ENCODE measurements at regions not wholly inside any gene's neighbourhood (a gene's known extent, or its start where the extent isn't known, plus 50 kb on each side); places are given as distances from the start of the nearest gene placed in this dataset.

DNA sequence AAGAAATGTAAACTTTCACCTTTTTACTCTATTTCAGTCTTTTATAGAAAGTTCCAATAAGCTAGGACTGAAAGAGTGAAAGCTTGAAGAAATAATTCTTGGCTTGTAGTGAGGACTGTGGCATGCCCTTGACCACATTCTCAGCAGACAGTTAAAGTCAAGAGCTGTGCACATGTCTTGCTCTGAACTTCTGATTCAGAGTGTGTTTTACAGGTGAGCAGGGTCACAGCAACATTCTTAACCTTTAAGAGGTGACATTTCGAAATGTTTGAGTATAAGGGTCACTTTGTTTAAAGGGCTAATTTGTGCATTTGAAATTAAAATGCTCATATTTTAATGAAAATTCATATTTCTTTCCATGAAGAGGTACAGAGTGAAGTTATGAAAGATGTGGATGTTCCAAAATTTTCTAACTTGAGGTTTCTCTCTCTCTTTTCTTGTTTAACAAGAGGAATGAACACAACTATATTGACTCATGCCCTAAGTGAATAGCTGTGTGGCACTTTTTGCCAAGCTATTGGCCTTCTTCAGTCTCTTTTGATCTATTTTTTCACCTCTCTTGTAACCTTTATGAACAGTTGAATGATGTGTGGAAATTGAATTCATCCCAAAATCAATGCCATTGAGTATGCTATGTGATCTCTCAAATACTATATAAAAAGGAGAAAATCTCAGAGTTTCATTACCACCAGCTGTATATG is 918.1 kb downstream of the ADGRL2 start:
- Mint-ChIP-seq H3K36me3 (ENCODE audit: low read depth) (no peaks in the 10 kb centered on the region), H3K27ac (no peak overlapping the region), H3K4me1 (ENCODE audit: low read depth) (no peaks in the 10 kb centered on the region), H3K9me3 (peaks cover 3% of the 10 kb centered on the region), H3K4me3 (no peak overlapping the region), H3K27me3 (ENCODE audit: low read depth) (no peaks in the 10 kb centered on the region)

DNA sequence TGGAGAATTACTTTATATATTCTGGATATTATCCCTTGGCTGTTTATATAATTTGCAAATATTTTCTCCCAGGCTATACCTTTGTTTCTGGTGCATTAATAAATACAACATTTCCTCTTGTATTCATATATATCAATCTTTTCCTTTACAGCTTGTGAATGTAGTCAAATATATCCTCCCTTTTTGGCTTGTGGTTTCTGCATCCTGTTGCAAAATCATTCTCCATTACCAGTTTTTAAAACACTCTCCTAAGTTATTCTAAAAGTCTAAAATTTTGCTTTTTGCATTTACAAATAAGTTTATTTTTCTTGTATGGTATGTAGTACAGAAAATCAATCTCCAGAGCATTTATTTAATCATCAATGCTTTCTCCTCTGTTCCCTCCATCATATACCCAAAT is 909.4 kb downstream of the ADGRL2 start:
- Mint-ChIP-seq H3K27me3 (ENCODE audit: low read depth) (no peaks in the 10 kb centered on the region), H3K36me3 (ENCODE audit: low read depth) (no peaks in the 10 kb centered on the region), H3K27ac (no peak overlapping the region), H3K4me1 (ENCODE audit: low read depth) (no peaks in the 10 kb centered on the region), H3K4me3 (no peak overlapping the region), H3K9me3 (peaks cover under 1% of the 10 kb centered on the region)

DNA sequence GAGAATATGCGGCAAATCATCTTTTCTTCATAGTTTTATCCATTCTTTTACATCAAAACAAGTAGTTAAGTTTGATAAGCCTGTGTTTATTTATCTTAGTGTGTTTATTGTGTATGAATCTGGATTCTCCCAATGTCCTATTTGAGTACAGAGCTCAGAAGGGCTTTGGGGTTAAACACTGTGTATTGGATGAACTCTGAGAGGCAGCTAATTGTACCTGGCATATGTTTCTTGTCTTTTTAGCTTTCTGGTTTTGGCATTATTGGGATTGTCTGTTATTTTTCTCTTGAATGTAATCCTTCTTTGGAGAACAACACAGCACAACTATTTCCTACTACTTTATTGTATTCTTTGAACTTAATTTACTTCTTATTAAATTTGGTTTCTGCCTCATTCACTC is 906.9 kb downstream of the ADGRL2 start:
- Mint-ChIP-seq H3K9me3 (no peaks in the 10 kb centered on the region), H3K27me3 (ENCODE audit: low read depth) (no peaks in the 10 kb centered on the region), H3K36me3 (ENCODE audit: low read depth) (no peaks in the 10 kb centered on the region), H3K27ac (no peak overlapping the region), H3K4me3 (no peak overlapping the region), H3K4me1 (ENCODE audit: low read depth) (no peaks in the 10 kb centered on the region)

DNA sequence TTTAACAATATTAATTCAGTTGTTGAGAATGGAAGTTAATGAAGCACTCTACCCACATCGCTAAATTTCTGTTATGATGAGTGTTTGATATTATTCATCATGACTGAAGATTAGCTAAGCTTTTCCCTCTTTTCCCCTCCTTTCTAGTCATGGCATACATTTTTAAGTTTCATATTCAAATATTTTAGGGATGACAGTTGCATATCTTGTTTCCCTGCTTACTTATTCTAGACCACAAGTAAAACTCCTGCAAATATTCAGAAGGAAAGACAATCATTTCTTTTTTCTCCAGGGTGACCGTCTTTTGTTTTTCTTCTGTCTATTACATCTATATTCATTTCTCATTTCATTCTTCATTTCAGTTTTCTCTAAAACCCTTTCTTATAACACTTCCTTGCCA is 906.0 kb downstream of the ADGRL2 start:
- Mint-ChIP-seq H3K27me3 (ENCODE audit: low read depth) (no peaks in the 10 kb centered on the region), H3K9me3 (no peaks in the 10 kb centered on the region), H3K4me3 (no peak overlapping the region), H3K36me3 (ENCODE audit: low read depth) (no peaks in the 10 kb centered on the region), H3K4me1 (ENCODE audit: low read depth) (no peaks in the 10 kb centered on the region), H3K27ac (no peak overlapping the region)

DNA sequence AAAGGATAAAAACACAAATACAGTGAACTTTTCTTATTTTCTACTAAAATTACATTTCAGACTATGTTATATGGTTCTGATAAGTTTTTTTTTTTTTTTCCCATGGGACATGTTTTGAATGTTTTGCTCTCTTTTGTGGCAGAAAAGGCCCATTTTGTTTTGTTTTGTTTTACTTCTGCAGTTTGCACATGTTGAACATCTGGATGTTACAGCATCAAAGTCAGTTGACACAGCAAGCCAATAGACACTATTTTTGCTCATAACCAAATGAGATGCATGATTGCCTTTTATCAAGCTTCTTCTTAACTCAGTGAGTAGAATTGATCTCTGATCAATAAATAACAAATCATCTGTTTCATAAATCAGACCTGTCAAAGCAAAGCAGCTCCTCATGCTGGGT is 904.2 kb downstream of the ADGRL2 start:
- no peaks in the 10 kb centered on the region for H3K36me3 Mint-ChIP-seq (ENCODE audit: low read depth)
- no peak overlapping the region for H3K27ac Mint-ChIP-seq
- no peaks in the 10 kb centered on the region for H3K4me1 Mint-ChIP-seq (ENCODE audit: low read depth)
- H3K27me3 Mint-ChIP-seq (ENCODE audit: low read depth): no peaks in the 10 kb centered on the region
- no peak overlapping the region for H3K4me3 Mint-ChIP-seq
- H3K9me3 Mint-ChIP-seq: no peaks in the 10 kb centered on the region

DNA sequence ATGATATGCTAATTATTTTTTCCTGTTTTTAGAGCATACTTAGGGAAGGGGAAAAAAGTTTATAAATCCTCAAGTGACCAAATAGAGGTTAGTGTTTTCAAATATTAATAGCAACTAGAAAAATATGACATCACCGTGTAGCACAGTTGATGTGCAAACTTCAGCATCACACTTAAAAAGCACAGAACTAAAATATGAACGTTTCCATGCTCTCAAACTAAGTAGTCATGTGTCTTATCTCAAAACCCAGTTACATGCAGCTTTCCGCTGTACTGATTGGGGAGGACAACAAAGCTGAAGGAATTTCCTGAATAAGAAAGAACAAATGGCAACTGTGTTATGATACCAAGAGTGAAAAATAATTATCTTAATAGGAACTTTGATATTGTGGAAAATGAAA is 903.7 kb downstream of the ADGRL2 start:
- Mint-ChIP-seq H3K27ac (no peak overlapping the region), H3K27me3 (ENCODE audit: low read depth) (no peaks in the 10 kb centered on the region), H3K9me3 (no peaks in the 10 kb centered on the region), H3K4me3 (no peak overlapping the region), H3K36me3 (ENCODE audit: low read depth) (no peaks in the 10 kb centered on the region), H3K4me1 (ENCODE audit: low read depth) (no peaks in the 10 kb centered on the region)

DNA sequence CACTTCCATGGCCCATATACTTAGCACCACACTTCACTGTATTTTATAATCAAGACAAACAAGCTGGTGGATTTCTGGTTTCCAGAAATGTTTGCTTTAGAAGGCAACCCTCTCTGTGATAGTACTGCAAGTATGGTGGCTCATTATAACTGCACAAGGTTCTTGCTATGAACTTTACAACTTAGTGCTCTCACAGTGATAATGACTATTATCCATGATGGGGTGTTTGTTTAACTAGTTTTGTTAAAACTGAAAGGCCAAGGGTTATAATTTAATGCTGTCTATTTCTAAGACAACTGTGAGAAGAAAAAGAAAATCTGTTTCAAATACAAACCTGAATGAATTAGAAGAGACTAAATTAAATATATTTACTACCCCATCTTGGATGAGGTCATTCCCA is 903.2 kb downstream of the ADGRL2 start:
- no peaks in the 10 kb centered on the region for H3K4me1 Mint-ChIP-seq (ENCODE audit: low read depth)
- no peaks in the 10 kb centered on the region for H3K27me3 Mint-ChIP-seq (ENCODE audit: low read depth)
- no peak overlapping the region for H3K27ac Mint-ChIP-seq
- H3K36me3 Mint-ChIP-seq (ENCODE audit: low read depth): no peaks in the 10 kb centered on the region
- no peak overlapping the region for H3K4me3 Mint-ChIP-seq
- no peaks in the 10 kb centered on the region for H3K9me3 Mint-ChIP-seq

DNA sequence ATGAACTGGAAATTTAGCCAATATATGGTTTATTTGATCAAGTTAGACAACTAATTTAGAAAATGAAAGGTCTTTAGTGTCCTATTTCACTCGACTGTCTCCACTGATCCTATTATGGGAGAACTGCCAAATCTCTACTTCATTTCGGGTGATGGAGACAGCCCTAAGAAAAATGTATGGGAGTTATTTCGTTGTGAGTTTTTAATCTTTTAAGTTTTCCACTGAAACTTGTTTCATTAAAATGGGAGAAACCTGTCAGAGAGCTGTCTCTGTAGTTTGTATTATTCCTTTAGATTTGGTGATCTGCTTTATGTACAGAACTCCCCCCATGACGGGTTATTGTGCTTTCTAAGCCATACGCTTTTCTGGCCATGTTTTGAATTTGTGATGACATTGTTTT is 899.7 kb downstream of the ADGRL2 start:
- Mint-ChIP-seq H3K27ac (no peak overlapping the region), H3K27me3 (ENCODE audit: low read depth) (no peaks in the 10 kb centered on the region), H3K4me3 (no peak overlapping the region), H3K4me1 (ENCODE audit: low read depth) (no peaks in the 10 kb centered on the region), H3K9me3 (no peaks in the 10 kb centered on the region), H3K36me3 (ENCODE audit: low read depth) (no peaks in the 10 kb centered on the region)

DNA sequence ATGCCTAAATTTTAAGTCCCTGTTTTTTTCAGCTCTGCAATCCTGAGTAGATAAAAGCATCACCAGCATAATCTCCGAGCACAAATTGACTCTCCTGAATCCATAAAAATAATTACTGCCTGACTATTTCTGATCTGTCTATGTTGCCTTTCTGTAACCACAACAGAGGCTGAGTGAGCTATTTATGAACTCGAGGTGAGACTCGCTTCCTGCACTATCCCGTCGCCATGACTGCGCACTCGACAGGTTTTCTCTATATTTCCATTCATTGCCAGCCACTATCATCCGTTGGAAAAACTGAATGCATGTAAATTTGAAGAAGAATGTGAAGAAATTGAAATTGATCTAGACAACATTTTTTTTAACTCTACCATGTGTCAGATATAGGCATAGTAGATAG is 897.2 kb downstream of the ADGRL2 start:
- no peaks in the 10 kb centered on the region for H3K27me3 Mint-ChIP-seq (ENCODE audit: low read depth)
- H3K4me3 Mint-ChIP-seq: no peak overlapping the region
- no peaks in the 10 kb centered on the region for H3K36me3 Mint-ChIP-seq (ENCODE audit: low read depth)

DNA sequence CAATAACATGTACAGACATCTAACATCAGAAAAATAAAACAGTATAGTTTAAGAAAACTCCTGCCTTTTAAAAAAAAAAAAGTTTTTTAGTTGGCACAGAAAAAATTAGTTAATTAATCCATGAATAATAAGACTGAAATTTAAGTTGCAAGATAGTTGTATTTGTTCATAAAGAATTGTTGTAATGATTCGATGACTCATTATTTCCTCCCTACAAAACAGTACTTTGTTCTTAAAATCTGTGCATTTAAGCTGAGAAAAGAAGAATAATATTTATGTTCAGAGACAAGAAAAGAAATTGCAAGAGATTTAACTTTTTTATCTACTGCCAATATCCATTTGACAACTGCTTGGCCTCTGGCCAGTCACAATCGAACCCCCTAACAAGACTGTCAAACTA is 894.7 kb downstream of the ADGRL2 start:
- no peaks in the 10 kb centered on the region for H3K4me1 Mint-ChIP-seq (ENCODE audit: low read depth)

More for the DNA sequence above, 897.2 kb downstream of the ADGRL2 start:
- Mint-ChIP-seq H3K27ac (no peak overlapping the region), H3K9me3 (no peaks in the 10 kb centered on the region), H3K4me1 (ENCODE audit: low read depth) (no peaks in the 10 kb centered on the region)

DNA sequence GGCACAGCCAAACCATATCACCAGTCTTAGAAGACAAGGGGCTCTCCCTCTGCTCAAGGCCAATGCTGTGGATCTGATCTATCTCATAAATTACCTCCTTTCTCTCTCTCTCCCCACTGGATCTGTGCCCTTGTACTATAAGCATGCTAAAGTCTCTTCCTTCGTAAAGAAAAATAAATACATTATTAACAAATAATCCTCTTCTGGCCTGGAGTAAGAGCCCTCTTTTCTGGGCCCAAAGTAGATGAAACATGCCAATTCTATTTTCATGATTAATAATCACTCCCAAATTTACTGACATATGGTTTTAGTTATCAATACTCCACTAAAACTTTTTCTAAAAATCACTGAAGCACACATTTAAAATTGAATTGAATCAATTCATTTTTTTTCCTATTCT is 889.7 kb downstream of the ADGRL2 start:
- Mint-ChIP-seq H3K27ac (no peak overlapping the region), H3K4me3 (no peak overlapping the region), H3K9me3 (peaks cover 16% of the 10 kb centered on the region), H3K27me3 (ENCODE audit: low read depth) (no peaks in the 10 kb centered on the region), H3K36me3 (ENCODE audit: low read depth) (no peaks in the 10 kb centered on the region), H3K4me1 (ENCODE audit: low read depth) (no peaks in the 10 kb centered on the region)

More for the DNA sequence above, 894.7 kb downstream of the ADGRL2 start:
- Mint-ChIP-seq H3K36me3 (ENCODE audit: low read depth) (no peaks in the 10 kb centered on the region), H3K27me3 (ENCODE audit: low read depth) (no peaks in the 10 kb centered on the region), H3K27ac (no peak overlapping the region), H3K9me3 (peaks cover 4% of the 10 kb centered on the region), H3K4me3 (no peak overlapping the region)

DNA sequence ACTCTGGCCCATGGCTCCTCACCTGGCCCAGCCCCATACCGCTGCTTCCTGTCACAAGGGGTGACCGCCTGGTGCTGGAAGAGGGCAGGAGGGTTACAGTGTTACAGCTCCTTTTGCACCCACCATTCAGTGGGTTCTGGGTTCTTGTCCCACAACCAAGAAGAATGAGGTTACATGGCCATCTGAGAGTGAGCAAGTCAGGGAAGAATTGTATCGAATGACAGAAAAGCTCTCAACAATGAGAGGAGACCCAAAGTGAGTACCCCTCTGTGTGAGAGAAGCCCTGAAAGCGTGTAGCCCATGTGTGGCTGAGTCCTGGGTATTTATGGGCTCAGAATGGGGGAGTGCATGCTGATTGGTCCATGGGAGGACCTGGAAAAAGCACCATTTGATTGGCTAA is 888.5 kb downstream of the ADGRL2 start:
- Mint-ChIP-seq H3K4me1 (ENCODE audit: low read depth) (no peaks in the 10 kb centered on the region), H3K27ac (no peak overlapping the region), H3K27me3 (ENCODE audit: low read depth) (no peaks in the 10 kb centered on the region), H3K4me3 (no peak overlapping the region), H3K9me3 (peaks cover 16% of the 10 kb centered on the region), H3K36me3 (ENCODE audit: low read depth) (no peaks in the 10 kb centered on the region)

DNA sequence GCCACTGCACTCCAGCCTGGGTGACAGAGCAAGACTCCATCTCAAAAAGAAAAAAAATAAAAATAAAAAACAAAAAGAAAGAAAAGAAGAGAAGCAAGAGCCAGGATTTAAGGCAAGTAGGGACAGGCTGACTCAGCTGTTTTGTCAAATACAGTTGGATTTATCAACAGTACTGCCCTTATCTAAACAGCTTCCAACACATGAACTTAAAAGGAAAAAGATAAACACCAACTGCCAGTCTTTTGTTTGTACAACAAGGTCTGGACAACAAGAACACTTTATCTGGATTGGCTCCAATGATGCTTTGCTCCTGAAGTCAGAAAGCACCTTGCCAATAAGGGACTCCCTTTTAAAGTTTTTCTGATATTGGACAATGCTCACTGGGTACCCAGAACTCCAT is 886.0 kb downstream of the ADGRL2 start:
- H3K9me3 Mint-ChIP-seq: peaks cover 16% of the 10 kb centered on the region
- no peaks in the 10 kb centered on the region for H3K36me3 Mint-ChIP-seq (ENCODE audit: low read depth)
- no peak overlapping the region for H3K4me3 Mint-ChIP-seq
- H3K27ac Mint-ChIP-seq: no peak overlapping the region
- no peaks in the 10 kb centered on the region for H3K27me3 Mint-ChIP-seq (ENCODE audit: low read depth)
- no peaks in the 10 kb centered on the region for H3K4me1 Mint-ChIP-seq (ENCODE audit: low read depth)

DNA sequence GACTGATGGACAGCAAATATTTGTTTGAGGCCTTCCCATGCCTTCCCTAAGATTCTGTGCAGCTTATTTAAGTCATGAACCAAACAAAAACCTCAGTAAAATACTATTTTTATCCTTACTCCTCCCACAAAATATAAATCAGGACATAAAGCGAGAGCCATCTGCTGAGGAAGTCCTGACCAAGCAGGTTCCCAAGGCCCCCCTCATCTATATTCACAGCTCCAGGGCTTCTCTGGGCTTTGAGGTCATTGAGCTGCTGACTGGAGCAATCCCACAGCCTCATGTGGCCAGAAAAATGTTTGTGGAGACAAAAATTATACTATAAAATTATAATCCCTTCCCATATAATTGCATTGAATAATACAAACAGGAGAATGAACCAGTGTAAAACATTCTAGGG is 846.2 kb downstream of the ADGRL2 start:
- no peaks in the 10 kb centered on the region for H3K36me3 Mint-ChIP-seq (ENCODE audit: low read depth)
- no peaks in the 10 kb centered on the region for H3K27me3 Mint-ChIP-seq (ENCODE audit: low read depth)
- no peak overlapping the region for H3K27ac Mint-ChIP-seq
- H3K9me3 Mint-ChIP-seq: no peaks in the 10 kb centered on the region
- no peaks in the 10 kb centered on the region for H3K4me1 Mint-ChIP-seq (ENCODE audit: low read depth)
- H3K4me3 Mint-ChIP-seq: no peak overlapping the region

DNA sequence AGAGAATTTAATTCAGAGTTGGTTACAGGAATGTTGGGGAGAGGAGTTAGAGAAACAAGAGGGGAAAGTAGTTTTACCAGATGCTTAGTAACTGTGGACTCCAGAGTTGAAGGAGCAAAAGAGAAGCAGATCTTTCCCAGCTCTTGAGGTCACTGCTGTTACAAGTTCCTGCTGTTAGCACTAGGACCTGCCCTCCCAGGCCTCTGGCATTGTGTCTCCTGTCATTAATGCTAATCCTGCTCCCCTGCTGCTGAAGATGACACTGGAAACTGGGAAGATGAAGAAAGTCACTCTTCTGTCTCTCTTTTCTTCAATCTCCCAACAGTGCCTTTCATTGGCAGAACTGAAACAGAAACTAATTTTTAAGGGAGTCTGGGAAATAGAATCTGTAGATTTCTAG is 845.6 kb downstream of the ADGRL2 start:
- no peaks in the 10 kb centered on the region for H3K36me3 Mint-ChIP-seq (ENCODE audit: low read depth)
- H3K4me3 Mint-ChIP-seq: no peak overlapping the region
- no peaks in the 10 kb centered on the region for H3K9me3 Mint-ChIP-seq
- H3K27ac Mint-ChIP-seq: no peak overlapping the region
- no peaks in the 10 kb centered on the region for H3K4me1 Mint-ChIP-seq (ENCODE audit: low read depth)
- no peaks in the 10 kb centered on the region for H3K27me3 Mint-ChIP-seq (ENCODE audit: low read depth)

Measured in T-helper 1 cell treated with Interleukin-12 subunit alpha and Interleukin-12 subunit beta and Interleukin-4 antibody, amounts not matched to agents 30 μg/mL and 1 μg/mL, for 36 hours (primary cell).